Dedifferentiated amniotic fluid mesenchymal stem cell (primary cell): ENCODE measurements at regions not wholly inside any gene's neighbourhood (a gene's known extent, or its start where the extent isn't known, plus 50 kb on each side); places are given as distances from the start of the nearest gene placed in this dataset.
"Not testable (repeated sequence)": the region's sequence is repeated elsewhere in the genome, so short reads cannot be mapped to it uniquely, and the experiment has no call there.

Experiments used
- DNase-seq: peaks from one replicate; pipeline ENCODE4 v3.0.0-alpha.2; 2016; ENCODE audit errors: extremely low spot score

GRCh38 chr3:197459571-197459970 is 96.2 kb downstream of the BDH1 start:
- DNase-seq = not testable (repeated sequence)

GRCh38 chr3:197458906-197459470 is 96.8 kb downstream of the BDH1 start:
- DNase-seq = no peak

GRCh38 chr3:197458179-197458707 is 97.5 kb downstream of the BDH1 start:
- DNase-seq = no peak

GRCh38 chr3:197456261-197457091 is 99.3 kb downstream of the BDH1 start:
- DNase-seq = peak; percentile 63

GRCh38 chr3:197454841-197455240 is 100.9 kb downstream of the BDH1 start:
- DNase-seq = not testable (repeated sequence)

- DNase-seq = no peak
Observed at GRCh38 chr3:197454014-197454413, 101.8 kb downstream of the BDH1 start.

GRCh38 chr3:197450810-197451209 is 105.0 kb downstream of the BDH1 start:
- no peak for DNase-seq

- no peak for DNase-seq
Observed at GRCh38 chr3:197450308-197450707, 105.5 kb downstream of the BDH1 start.

GRCh38 chr3:197449181-197449580 is 106.6 kb downstream of the BDH1 start:
- DNase-seq = not testable (repeated sequence)

- not testable (repeated sequence) for DNase-seq
Observed at GRCh38 chr3:197447781-197448180, 108.0 kb downstream of the BDH1 start.

- DNase-seq = no peak
Observed at GRCh38 chr3:197447057-197447456, 108.7 kb downstream of the BDH1 start.

GRCh38 chr3:197446700-197447056 is 109.1 kb downstream of the BDH1 start:
- no peak for DNase-seq

GRCh38 chr3:197445896-197446699 is 109.7 kb downstream of the BDH1 start:
- DNase-seq = no peak

- no peak for DNase-seq
Observed at GRCh38 chr3:197444793-197445379, 110.9 kb downstream of the BDH1 start.

- DNase-seq = no peak
Observed at GRCh38 chr3:197443506-197443905, 112.3 kb downstream of the BDH1 start.

- no peak for DNase-seq
Observed at GRCh38 chr3:197440717-197441303, 115.0 kb downstream of the BDH1 start.

GRCh38 chr3:197438906-197439305 is 116.9 kb downstream of the BDH1 start:
- no peak for DNase-seq

- DNase-seq = no peak
Observed at GRCh38 chr3:197435426-197435825, 120.3 kb downstream of the BDH1 start.

- no peak for DNase-seq
Observed at GRCh38 chr3:197434830-197435229, 120.9 kb downstream of the BDH1 start.

GRCh38 chr3:197432384-197433127 is 123.2 kb downstream of the BDH1 start:
- no peak for DNase-seq

GRCh38 chr3:197431346-197431910 is 124.3 kb downstream of the BDH1 start:
- no peak for DNase-seq
